ENCODE measurements at regions not wholly inside any gene's neighbourhood (a gene's known extent, or its start where the extent isn't known, plus 50 kb on each side); places are given as distances from the start of the nearest gene placed in this dataset.

GRCh38 chr3:87332789-87333188, 56.4 kb upstream of the POU1F1 start:
- Histone ChIP-seq H3K9ac (replicated peaks; ENCODE audit: extremely low read depth, insufficient read depth, low read length) (peak overlapping the region; percentile 60), H2AFZ (ENCODE audit: low read depth, low read length) (peak overlapping the region; percentile 36), H3K9me1 (replicated peaks; ENCODE audit: control insufficient read depth, extremely low read depth, insufficient read depth, low read length) (no peaks in the 10 kb centered on the region), H3K4me3 (replicated peaks in 1 of 3; ENCODE audit: insufficient read depth in 1 of 3, low read depth in 1 of 3, low read length in 3 of 3) (no peak overlapping the region), H3K4me2 (ENCODE audit: insufficient read depth, low read length) (peak overlapping the region; percentile 56), H3K79me2 (ENCODE audit: control insufficient read depth, insufficient read depth, low read length) (no peaks in the 10 kb centered on the region), H4K20me1 (replicated peaks; ENCODE audit: control insufficient read depth, extremely low read depth, insufficient read depth, low read length) (no peaks in the 10 kb centered on the region), H3K36me3 (ENCODE audit: control insufficient read depth in 2 of 2, extremely low read depth in 1 of 2, insufficient read depth in 2 of 2, low read length in 2 of 2) (no peaks in the 10 kb centered on the region), H3K4me1 (ENCODE audit: control insufficient read depth, extremely low read depth, insufficient read depth, low read length) (peaks cover 40% of the 10 kb centered on the region), H3K27ac (ENCODE audit: insufficient read depth, low read depth, low read length) (peak overlapping the region; percentile 97), H3K27me3 (ENCODE audit: control insufficient read depth in 2 of 2, insufficient read depth in 2 of 2, low read length in 2 of 2) (no peaks in the 10 kb centered on the region), H3K9me3 (replicated peaks; ENCODE audit: control insufficient read depth, insufficient read depth, low read length) (no peaks in the 10 kb centered on the region)
- BruUV-seq (replicated peaks), result no TSS peak
- intact Hi-C loops (cut with micrococcal nuclease), result loop anchor here (2.0 kb wide), 1 partner anchor 62 kb away; no protein-coding TSS in a partner anchor
- CTCF ChIA-PET, result interaction anchor here (0.7 to 4.7 kb wide), 8 partner anchors 8 to 171 kb away, joined by 3 to 54 read pairs (median 6); no protein-coding TSS in a partner anchor
- no peak for FAIRE-seq
- POLR2A ChIA-PET, result no interaction called here
- DNase-seq (ENCODE audit: low read depth, low spot score), result no peak
- TF ChIP-seq EZH2 (IDR thresholded peaks at IDR 0.05; ENCODE audit: borderline replicate concordance, low read depth, low read length, severe bottlenecking), result no peak
- no peak for TF ChIP-seq POLR2AphosphoS5 (IDR thresholded peaks at IDR 0.05; ENCODE audit: insufficient read depth, low read depth, low read length)
- TF ChIP-seq GATA2 (IDR thresholded peaks at IDR 0.05; ENCODE audit: insufficient read depth, insufficient read length, low read depth, low read length), result no peak
- no peak for TF ChIP-seq CTCF (IDR thresholded peaks at IDR 0.05; ENCODE audit: extremely low read depth in 1 of 2, insufficient read depth in 1 of 2, low read depth in 1 of 2, low read length in 2 of 2)
- no peak for TF ChIP-seq POLR2A (IDR thresholded peaks at IDR 0.05; ENCODE audit: low read depth, low read length)
- TF ChIP-seq MYC (IDR thresholded peaks at IDR 0.05; ENCODE audit: low read depth, low read length), result no peak
- no peak for TF ChIP-seq MAX (IDR thresholded peaks at IDR 0.05; ENCODE audit: insufficient read depth, insufficient read length)
- TF ChIP-seq FOS (IDR thresholded peaks at IDR 0.05; ENCODE audit: borderline replicate concordance, insufficient read depth, low read length), result no peak
- no peak for TF ChIP-seq JUN (IDR thresholded peaks at IDR 0.05; ENCODE audit: borderline replicate concordance, insufficient read depth, insufficient read length, low read depth)
- dilution Hi-C loops (cut with MboI; ENCODE audit: extremely low pct_ligation_motif_present, low sequenced_read_pairs), result no loop called here
